HUES6 (cell line): ENCODE measurements at regions not wholly inside any gene's neighbourhood (a gene's known extent, or its start where the extent isn't known, plus 50 kb on each side); places are given as distances from the start of the nearest gene placed in this dataset.

Experiments used
- H3K27ac ChIP-seq: 2 replicates; pipeline ENCODE4 v1.7.0; 2013; ENCODE audit warnings: low read depth, mild to moderate bottlenecking, low read length, inconsistent platforms
- H3K27me3 ChIP-seq: 2 replicates; pipeline ENCODE4 v1.6.1; 2013; ENCODE audit warnings: low read length; ENCODE audit not compliant: control insufficient read depth, insufficient read depth
- H3K36me3 ChIP-seq: 2 replicates; pipeline ENCODE4 v1.6.1; 2013; ENCODE audit warnings: low read length; ENCODE audit not compliant: control insufficient read depth, insufficient read depth
- H3K4me1 ChIP-seq: 2 replicates; pipeline ENCODE4 v1.6.1; 2013; ENCODE audit warnings: low read length; ENCODE audit not compliant: control insufficient read depth, insufficient read depth
- H3K4me3 ChIP-seq: 2 replicates; pipeline ENCODE4 v1.5.1; 2013; ENCODE audit warnings: low read depth, low read length
- H3K9ac ChIP-seq: one replicate; pipeline ENCODE4 v1.6.1; 2013; ENCODE audit warnings: mild to moderate bottlenecking, low read length
- H3K9me3 ChIP-seq: 2 replicates; pipeline ENCODE4 v1.6.1; 2013; ENCODE audit warnings: low read depth, low read length; ENCODE audit not compliant: control insufficient read depth, insufficient read depth

DNA sequence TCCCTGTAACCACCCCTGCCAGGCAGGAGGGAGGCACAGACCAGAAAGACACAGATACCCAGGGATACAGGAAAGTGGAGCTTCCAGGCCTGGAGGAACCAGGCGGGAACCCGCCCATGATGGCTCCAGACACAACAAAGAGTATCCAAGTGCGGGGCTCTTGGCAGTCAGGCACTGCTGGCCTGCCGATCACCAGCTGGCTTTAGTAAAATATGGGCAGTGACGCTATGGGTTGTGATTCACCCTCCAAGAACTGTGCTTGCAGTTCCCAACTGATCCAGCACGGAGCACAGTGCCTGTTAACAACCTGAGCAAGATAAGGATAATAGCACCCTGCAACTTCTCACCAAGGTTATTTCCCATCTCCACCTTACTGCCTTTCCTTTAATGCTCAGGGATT is 463.3 kb downstream of the IRX1 start:
- no peak overlapping the region for H3K9ac ChIP-seq
- H3K9me3 ChIP-seq = no peaks in the 10 kb centered on the region
- H3K4me1 ChIP-seq = no peaks in the 10 kb centered on the region

DNA sequence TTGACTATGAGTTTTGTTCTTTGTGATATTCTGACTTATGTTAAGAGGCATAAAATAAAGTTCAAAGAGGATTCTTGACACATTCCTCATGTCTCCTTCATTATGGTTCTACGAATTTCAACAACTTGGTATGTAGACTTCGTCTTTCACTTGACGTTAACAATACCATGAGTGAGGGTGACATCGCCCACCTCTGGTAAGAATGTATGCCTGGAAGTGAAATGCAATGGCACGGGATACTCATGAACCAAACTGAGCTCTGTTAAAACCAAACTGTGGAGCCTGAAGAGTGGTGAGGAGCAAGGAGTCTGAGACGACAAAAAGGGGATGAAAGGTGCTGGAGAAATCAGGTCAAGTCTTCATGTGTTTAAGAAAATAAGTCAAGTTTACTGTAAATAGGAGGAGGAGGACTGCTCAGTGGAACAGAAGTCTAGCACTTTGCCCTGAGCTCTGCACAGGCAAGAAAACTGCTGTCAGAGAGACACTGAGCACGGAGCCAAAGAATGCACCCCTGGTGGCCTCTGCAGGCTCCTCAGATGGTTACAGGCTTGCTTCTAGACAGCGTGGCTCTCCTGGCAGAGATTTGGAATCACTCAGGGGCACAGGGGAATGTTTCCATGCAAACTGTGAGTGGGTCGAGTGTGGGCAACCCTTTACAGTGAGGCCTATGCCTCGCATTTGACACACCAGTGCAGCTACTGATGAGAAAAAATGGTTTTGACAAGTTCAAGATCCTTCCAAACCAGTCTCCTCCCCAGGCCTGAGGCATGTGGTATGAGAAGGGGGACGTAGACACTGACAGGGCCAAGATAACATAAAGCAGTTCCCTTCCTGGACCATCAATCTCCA is 470.1 kb downstream of the IRX1 start:
- Histone ChIP-seq H3K9me3 (no peaks in the 10 kb centered on the region), H3K9ac (no peak overlapping the region), H3K27ac (no peak overlapping the region), H3K36me3 (no peaks in the 10 kb centered on the region), H3K4me3 (no peak overlapping the region), H3K27me3 (no peaks in the 10 kb centered on the region), H3K4me1 (no peaks in the 10 kb centered on the region)

More for the DNA sequence above, 463.3 kb downstream of the IRX1 start:
- Histone ChIP-seq H3K4me3 (no peak overlapping the region), H3K27ac (no peak overlapping the region), H3K36me3 (no peaks in the 10 kb centered on the region), H3K27me3 (no peaks in the 10 kb centered on the region)

DNA sequence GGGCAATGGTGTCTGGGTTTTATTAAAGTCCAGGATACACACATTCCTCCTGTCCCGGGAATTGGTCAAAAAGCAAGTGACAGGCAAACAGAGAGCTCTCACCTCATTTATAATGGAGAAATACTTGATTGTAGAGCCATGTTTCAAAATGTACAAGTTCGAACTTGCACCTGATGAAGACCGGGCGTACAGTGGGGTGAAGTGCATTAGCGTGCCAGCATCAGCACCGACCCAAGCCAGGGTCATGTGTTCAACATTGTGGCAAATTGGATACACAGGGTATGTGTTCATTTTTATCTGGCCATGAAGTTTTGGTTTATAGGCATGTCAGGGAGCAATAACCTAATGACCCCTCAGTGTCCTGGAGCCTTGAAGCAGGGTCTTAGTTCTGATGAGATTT is 472.5 kb downstream of the IRX1 start:
- H3K9me3 ChIP-seq = no peaks in the 10 kb centered on the region

DNA sequence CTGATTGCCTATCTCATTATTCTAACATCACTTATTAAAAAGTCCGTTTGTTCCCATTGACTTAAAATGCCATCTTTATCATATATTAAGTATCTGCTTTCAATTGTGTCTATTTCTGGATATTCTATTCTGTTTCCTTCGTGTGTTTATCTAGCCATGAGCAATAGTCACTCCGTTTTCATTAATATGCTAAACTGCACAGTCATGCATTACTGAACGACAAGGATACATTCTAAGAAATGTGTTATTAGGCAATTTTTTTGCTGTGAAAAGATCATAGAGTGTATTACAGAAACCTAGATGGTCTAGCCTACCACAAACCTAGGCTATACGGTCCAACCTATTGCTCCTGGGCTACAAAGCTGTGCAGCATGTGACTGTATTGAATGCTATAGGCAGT is 482.9 kb downstream of the IRX1 start:
- Histone ChIP-seq H3K4me3 (no peak overlapping the region), H3K36me3 (no peaks in the 10 kb centered on the region), H3K9ac (no peak overlapping the region), H3K27me3 (no peaks in the 10 kb centered on the region), H3K4me1 (no peaks in the 10 kb centered on the region), H3K27ac (no peak overlapping the region), H3K9me3 (no peaks in the 10 kb centered on the region)

More for the DNA sequence above, 472.5 kb downstream of the IRX1 start:
- Histone ChIP-seq H3K36me3 (no peaks in the 10 kb centered on the region), H3K9ac (no peak overlapping the region), H3K4me1 (no peaks in the 10 kb centered on the region), H3K4me3 (no peak overlapping the region), H3K27me3 (no peaks in the 10 kb centered on the region), H3K27ac (no peak overlapping the region)

DNA sequence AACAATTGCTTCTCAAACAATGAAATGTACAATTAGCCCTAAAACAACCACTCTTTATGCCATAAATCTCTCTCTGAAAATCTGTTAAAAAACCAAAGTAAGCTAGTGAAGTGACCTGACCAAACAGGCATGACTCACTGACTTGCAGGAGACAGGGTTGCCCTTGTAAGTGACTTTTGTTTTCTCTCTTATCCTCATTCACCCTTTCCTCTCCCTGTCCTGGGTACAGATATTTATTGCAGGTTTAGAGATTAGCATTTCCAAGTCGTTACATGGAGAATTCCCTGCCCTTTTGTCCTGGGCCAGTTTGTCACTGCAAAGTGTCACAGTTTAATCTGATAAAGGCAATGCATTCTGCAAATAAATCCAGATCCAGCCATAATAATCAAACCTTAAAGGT is 484.2 kb downstream of the IRX1 start:
- Histone ChIP-seq H3K9me3 (no peaks in the 10 kb centered on the region), H3K27me3 (no peaks in the 10 kb centered on the region), H3K27ac (no peak overlapping the region), H3K9ac (no peak overlapping the region), H3K36me3 (no peaks in the 10 kb centered on the region), H3K4me3 (no peak overlapping the region), H3K4me1 (no peaks in the 10 kb centered on the region)

DNA sequence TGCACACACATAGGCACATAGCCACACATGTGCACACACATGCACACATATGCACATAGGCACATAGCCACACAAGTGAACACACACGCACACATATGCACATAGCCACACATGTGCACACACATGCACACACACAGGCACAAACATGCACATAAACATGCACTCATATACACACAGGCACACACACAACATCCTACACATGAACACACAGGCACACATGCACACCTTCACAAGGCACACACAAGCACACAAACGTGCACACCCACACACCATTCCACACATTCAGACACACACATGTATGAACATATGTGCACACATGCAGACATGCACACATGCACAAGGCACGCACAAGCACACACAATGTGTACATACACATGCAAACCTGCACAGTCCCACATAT is 484.7 kb downstream of the IRX1 start:
- Histone ChIP-seq H3K4me1 (no peaks in the 10 kb centered on the region), H3K27me3 (no peaks in the 10 kb centered on the region), H3K27ac (no peak overlapping the region), H3K9me3 (no peaks in the 10 kb centered on the region), H3K4me3 (no peak overlapping the region), H3K36me3 (no peaks in the 10 kb centered on the region), H3K9ac (no peak overlapping the region)

DNA sequence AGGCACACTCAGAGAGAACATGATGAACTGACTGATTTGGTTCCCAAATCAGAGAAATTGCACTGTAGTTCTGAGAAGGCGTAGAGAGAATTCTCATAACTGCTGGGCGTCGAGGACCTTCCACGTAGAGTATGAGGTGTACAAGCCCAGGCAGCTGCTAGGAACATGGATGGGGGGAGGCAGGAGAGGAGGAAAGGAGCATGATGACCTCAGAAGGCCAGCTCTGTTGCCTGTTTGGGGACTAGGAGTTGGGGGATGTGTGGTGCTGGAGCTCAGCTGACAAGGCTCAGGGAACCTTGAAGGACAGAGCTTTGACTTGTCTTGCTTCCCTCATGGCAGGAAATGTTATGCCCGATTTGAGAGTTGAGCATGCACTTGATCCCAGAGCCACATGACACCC is 485.4 kb downstream of the IRX1 start:
- Histone ChIP-seq H3K27ac (no peak overlapping the region), H3K36me3 (no peaks in the 10 kb centered on the region)

DNA sequence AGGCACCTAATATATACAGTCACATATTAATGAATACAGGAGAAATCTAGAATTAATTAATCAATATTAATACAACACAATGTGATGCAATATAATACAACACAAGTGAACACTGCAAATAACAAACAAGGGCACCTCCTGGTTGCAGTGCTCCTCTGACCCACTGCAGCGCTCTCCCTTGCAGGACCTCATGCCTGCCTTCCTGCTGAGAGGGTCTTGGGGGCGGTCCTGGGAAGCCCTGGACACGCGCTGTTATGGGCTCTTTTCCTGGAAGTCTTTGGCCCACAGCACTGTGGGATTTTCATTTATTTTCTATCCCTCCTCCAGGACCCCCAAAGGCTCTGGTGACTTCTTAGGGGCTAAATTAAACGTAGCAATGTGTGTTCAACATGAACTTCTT is 485.8 kb downstream of the IRX1 start:
- Histone ChIP-seq H3K9ac (no peak overlapping the region), H3K4me1 (no peaks in the 10 kb centered on the region), H3K9me3 (no peaks in the 10 kb centered on the region), H3K27me3 (no peaks in the 10 kb centered on the region), H3K36me3 (no peaks in the 10 kb centered on the region), H3K27ac (no peak overlapping the region), H3K4me3 (no peak overlapping the region)

More for the DNA sequence above, 485.4 kb downstream of the IRX1 start:
- Histone ChIP-seq H3K9me3 (no peaks in the 10 kb centered on the region), H3K27me3 (no peaks in the 10 kb centered on the region), H3K9ac (no peak overlapping the region), H3K4me3 (no peak overlapping the region), H3K4me1 (no peaks in the 10 kb centered on the region)

DNA sequence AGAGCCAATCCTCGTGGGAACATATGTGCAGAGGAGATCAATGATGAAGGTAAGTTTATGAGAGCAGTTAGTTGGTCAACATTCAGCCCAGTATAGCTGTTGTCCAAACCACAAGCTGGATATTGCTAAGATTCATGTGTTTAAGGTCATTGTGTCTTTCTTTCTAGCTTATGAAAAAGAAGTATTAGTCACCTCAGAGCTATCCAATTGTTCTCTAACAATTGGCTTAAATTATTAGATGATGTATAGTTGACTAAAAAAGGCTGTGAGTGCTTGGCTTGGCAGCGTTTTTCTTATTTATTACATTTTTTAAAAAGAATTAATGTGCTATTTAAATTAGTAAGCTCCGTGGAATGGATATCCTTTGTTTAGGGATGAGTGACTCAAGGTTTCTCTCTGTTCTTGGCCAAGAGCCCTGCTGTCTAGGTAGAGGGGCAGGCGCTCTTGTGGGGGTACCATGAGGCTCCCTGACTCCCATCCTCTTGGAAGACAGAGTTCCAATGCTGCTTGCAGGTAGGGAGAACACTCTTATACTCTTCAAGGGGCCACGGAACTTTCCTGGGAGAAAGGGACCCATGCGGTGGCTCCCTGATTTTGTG is 487.4 kb downstream of the IRX1 start:
- no peak overlapping the region for H3K27ac ChIP-seq
- H3K4me3 ChIP-seq = no peak overlapping the region
- no peaks in the 10 kb centered on the region for H3K9me3 ChIP-seq
- H3K4me1 ChIP-seq = no peaks in the 10 kb centered on the region
- H3K9ac ChIP-seq = no peak overlapping the region
- no peaks in the 10 kb centered on the region for H3K27me3 ChIP-seq
- no peaks in the 10 kb centered on the region for H3K36me3 ChIP-seq

DNA sequence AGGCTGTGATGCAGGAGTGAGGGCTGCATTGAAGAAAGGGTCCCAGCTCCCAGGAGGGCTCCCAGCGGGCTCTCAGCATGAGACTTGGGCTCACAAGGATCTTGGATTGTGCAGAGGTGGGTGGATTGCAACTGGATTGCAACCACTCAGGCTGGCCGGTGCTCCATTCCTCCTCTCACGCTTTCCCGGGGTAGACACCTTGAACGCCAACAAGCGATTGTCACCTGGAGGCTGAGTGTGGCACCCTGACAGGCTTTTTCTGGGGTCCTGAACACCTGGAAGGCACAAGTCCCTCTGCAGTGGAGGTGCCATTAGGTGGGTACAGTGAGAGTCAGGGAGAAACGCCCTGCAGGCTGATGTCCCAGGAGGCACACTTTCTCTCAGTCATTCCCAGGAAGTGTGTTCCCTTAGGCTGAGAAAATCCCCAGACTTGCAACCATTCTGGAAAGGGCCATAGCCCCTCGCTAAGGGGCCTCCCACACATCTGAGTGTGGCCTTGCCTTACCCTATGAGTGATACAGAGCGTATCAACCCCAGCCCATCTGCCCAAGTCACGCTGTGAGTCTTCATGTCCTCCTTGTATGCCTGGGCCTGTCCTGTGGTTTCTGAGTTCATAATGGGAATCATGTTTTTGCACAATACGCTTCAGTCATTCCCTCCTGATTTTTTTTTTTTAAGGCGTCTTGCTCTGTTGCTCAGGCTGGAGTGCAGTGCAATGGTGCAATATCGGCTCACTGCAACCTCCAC is 488.1 kb downstream of the IRX1 start:
- Histone ChIP-seq H3K4me3 (no peak overlapping the region), H3K27ac (no peak overlapping the region), H3K4me1 (no peaks in the 10 kb centered on the region), H3K9me3 (no peaks in the 10 kb centered on the region), H3K9ac (no peak overlapping the region), H3K36me3 (no peaks in the 10 kb centered on the region), H3K27me3 (no peaks in the 10 kb centered on the region)

DNA sequence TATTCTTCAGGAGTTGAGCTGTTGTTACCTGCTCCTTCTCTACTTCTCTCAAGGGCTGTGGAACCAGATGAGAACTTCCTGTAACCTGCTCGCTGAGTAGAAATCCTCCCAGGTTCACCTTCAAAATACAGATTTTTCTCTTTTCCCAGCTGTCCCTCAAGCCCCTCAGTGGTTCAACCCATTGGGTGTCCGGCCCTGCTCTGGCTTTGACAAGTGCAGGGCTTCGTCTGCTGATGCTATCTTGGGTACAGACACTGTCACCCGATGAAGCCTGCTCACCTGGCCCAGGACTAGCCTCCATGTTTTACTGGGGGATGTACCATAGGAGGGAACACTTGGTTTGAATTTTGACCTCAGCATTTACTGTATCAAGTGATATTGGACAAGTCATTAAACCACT is 490.4 kb downstream of the IRX1 start:
- no peaks in the 10 kb centered on the region for H3K27me3 ChIP-seq
- no peak overlapping the region for H3K27ac ChIP-seq
- H3K4me3 ChIP-seq = no peak overlapping the region
- H3K9ac ChIP-seq = no peak overlapping the region
- H3K36me3 ChIP-seq = no peaks in the 10 kb centered on the region
- H3K4me1 ChIP-seq = no peaks in the 10 kb centered on the region
- no peaks in the 10 kb centered on the region for H3K9me3 ChIP-seq
